Gastroesophageal sphincter (tissue), 3 donors: ENCODE measurements at regions not wholly inside any gene's neighbourhood (a gene's known extent, or its start where the extent isn't known, plus 50 kb on each side); places are given as distances from the start of the nearest gene placed in this dataset.

Source experiments
- CTCF ChIP-seq, 4 experiments: fragments of 200-600 bp in 2 of 4; fragments of 450-650 bp in 2 of 4; sonication (generic) in 1 of 4; IDR thresholded peaks; one replicate each; pipeline ENCODE4 v1.5.1; 2017 to 2019; ENCODE audit warnings: antibody characterized with exemption in 4 of 4, mild to moderate bottlenecking in 2 of 4, moderate library complexity in 2 of 4
- EP300 ChIP-seq: sonication (generic); formaldehyde crosslinking; IDR thresholded peaks from one replicate; pipeline ENCODE4 v1.6.1; 2017; ENCODE audit warnings: antibody characterized with exemption, mild to moderate bottlenecking

DNA sequence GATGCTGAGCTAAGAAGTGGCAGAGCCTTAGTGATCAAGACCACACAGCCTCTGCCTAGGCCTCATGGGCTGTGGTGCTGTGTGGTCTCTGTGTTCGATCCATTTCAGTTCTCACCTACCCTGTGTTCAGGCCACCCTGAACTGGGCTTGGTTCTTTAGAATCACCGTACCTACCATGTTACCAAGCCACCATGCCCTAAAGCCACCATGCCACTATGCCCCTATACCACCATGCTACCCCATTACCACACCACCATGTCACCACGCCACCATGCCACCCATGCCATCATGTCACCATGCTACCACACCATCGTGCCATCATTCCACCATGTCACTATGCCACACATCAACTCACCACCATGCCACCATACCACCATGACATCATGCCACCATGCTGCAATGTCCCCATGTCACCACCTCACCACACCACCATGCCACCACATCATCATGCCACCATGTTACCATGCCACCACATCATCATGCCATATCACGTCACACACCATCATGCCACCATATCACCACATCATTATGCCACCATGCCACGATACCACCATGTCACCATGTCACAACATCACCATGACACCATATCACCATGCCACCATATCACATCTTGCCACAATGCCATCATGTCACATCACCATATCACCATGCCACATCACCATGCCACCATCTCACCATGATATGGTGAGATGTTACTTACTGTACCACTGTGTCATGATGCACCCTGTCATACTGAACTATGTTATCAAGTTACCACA, 191.0 kb upstream of the ARL4C start:
- TF ChIP-seq EP300 (no peak), CTCF (IDR thresholded peaks at IDR 0.05) (no peak)
